B cell (primary cell): ENCODE measurements at regions not wholly inside any gene's neighbourhood (a gene's known extent, or its start where the extent isn't known, plus 50 kb on each side); places are given as distances from the start of the nearest gene placed in this dataset.

Experiments
- ATAC-seq: fragments of 200-7000 bp; cut with Tn5 transposase; one replicate; pipeline ENCODE4 v1.10.0; 2021; ENCODE audit warnings: low read depth, mild to moderate bottlenecking, moderate number of reproducible peaks, moderate library complexity
- CTCF ChIA-PET: fragments of 350-600 bp; sonication (Branson Sonifier 250); formaldehyde crosslinking; loops from one replicate; lab custom pipeline; 2021; ENCODE audit warnings: antibody characterized with exemption, inconsistent platforms; lab: Charles Lee
- POLR2A ChIA-PET: fragments of 350-600 bp; sonication (Branson Sonifier 250); formaldehyde crosslinking; loops from one replicate; lab custom pipeline; 2021; ENCODE audit warnings: antibody characterized with exemption; lab: Charles Lee
- DNase-seq: peaks from one replicate; pipeline ENCODE4 v3.0.0; 2013
- H2AFZ ChIP-seq: 2 replicates; pipeline ENCODE4 v1.6.1; 2012; ENCODE audit warnings: mild to moderate bottlenecking, low read depth, low read length; ENCODE audit not compliant: insufficient read depth, poor library complexity, severe bottlenecking
- H3K27ac ChIP-seq, 2 donors: 1 replicate in 1 of 2; 2 replicates in 1 of 2; pipeline ENCODE4 v1.5.1; 2012 to 2013; ENCODE audit warnings: low read length in 2 of 2, mild to moderate bottlenecking in 2 of 2, moderate library complexity in 1 of 2
- H3K27me3 ChIP-seq, 4 experiments: fragments of 200-600 bp in 1 of 4; sonication (generic) in 1 of 4; replicated peaks in 1 of 4; 1 replicate in 2 of 4; 2 replicates in 2 of 4; pipeline versions ENCODE4 v1.6.1 to v1.7.0; 2013 to 2016; ENCODE audit warnings: low read length in 3 of 4, mild to moderate bottlenecking in 2 of 4, mixed read lengths in 1 of 4, moderate library complexity in 1 of 4; ENCODE audit not compliant: insufficient read depth in 4 of 4, control insufficient read depth in 3 of 4; ENCODE audit errors: control extremely low read depth in 1 of 4
- H3K36me3 ChIP-seq, 2 experiments: replicated peaks in 1 of 2; 1 replicate in 1 of 2; 2 replicates in 1 of 2; pipeline versions ENCODE4 v1.6.1 to v1.7.1; 2013; ENCODE audit warnings: low read length in 1 of 2; ENCODE audit not compliant: insufficient read depth in 2 of 2, control insufficient read depth in 1 of 2; ENCODE audit errors: control extremely low read depth in 1 of 2, extremely low read depth in 1 of 2
- H3K4me1 ChIP-seq, 2 donors: fragments of 200-600 bp in 1 of 2; sonication (generic) in 1 of 2; 1 replicate in 1 of 2; 2 replicates in 1 of 2; pipeline versions ENCODE4 v1.5.1 to v1.6.1; 2013 to 2017; ENCODE audit warnings: low read length in 2 of 2; ENCODE audit not compliant: control insufficient read depth in 2 of 2, insufficient read depth in 2 of 2
- H3K4me2 ChIP-seq: replicated peaks from 2 replicates; pipeline ENCODE3; 2012; ENCODE audit warnings: mild to moderate bottlenecking, low read depth, low read length; ENCODE audit not compliant: poor library complexity, severe bottlenecking
- H3K4me3 ChIP-seq, 5 experiments: fragments of 200-600 bp in 1 of 5; sonication (generic) in 1 of 5; 1 replicate in 3 of 5; 2 replicates in 2 of 5; pipeline versions ENCODE4 v1.5.1 to v1.7.0; 2011 to 2016; ENCODE audit warnings: low read length in 4 of 5, mild to moderate bottlenecking in 4 of 5, low read depth in 2 of 5, control low read depth in 1 of 5, moderate library complexity in 1 of 5; ENCODE audit not compliant: insufficient read depth in 1 of 5; ENCODE audit errors: control extremely low read depth in 1 of 5, extremely low read depth in 1 of 5
- H3K79me2 ChIP-seq: fragments of 200-600 bp; sonication (generic); one replicate; pipeline ENCODE4 v1.6.0; 2016; ENCODE audit warnings: low read length; ENCODE audit not compliant: control insufficient read depth, insufficient read depth
- H3K9ac ChIP-seq: fragments of 200-600 bp; sonication (generic); 2 replicates; pipeline ENCODE4 v1.6.1; 2017; ENCODE audit warnings: mild to moderate bottlenecking, low read length, moderate library complexity
- H3K9me3 ChIP-seq, 3 donors: one replicate each; pipeline versions ENCODE4 v1.6.1 to v1.7.1; 2013; ENCODE audit warnings: low read length in 2 of 3; ENCODE audit not compliant: control insufficient read depth in 2 of 3, insufficient read depth in 1 of 3; ENCODE audit errors: control extremely low read depth in 1 of 3
- H4K20me1 ChIP-seq: 2 replicates; pipeline ENCODE4 v1.6.0; 2012; ENCODE audit warnings: mild to moderate bottlenecking, low read length; ENCODE audit not compliant: insufficient read depth, control insufficient read depth, poor library complexity, severe bottlenecking
- H3K27ac Mint-ChIP-seq: one replicate; pipeline ENCODE4 v1.8.0; 2021; ENCODE audit warnings: mixed read lengths
- H3K27me3 Mint-ChIP-seq: one replicate; pipeline ENCODE4 v1.8.0; 2021; ENCODE audit warnings: mixed read lengths
- H3K4me1 Mint-ChIP-seq: one replicate; pipeline ENCODE4 v1.8.0; 2021; ENCODE audit warnings: mixed read lengths
- H3K4me3 Mint-ChIP-seq: one replicate; pipeline ENCODE4 v1.8.0; 2021; ENCODE audit warnings: mixed read lengths
- H3K9me3 Mint-ChIP-seq: one replicate; pipeline ENCODE4 v1.8.0; 2022; ENCODE audit warnings: mixed read lengths; ENCODE audit not compliant: insufficient read depth
- EZH2 ChIP-seq: IDR thresholded peaks from 2 replicates; pipeline ENCODE4 v1.6.1; 2012; ENCODE audit warnings: borderline replicate concordance, low read depth, mild to moderate bottlenecking, moderate library complexity, low read length; ENCODE audit not compliant: insufficient read depth, poor library complexity, severe bottlenecking
- WGBS: methylation state at CpG from one replicate; pipeline ENCODE4 v1.1.5; 2013; ENCODE audit warnings: missing lambda C conversion rate; ENCODE audit not compliant: insufficient coverage; 5-methylcytosine and 5-hydroxymethylcytosine counted together
- intact Hi-C: fragments of 100-400 bp; cut with micrococcal nuclease; formaldehyde crosslinking; loops from one replicate; pipeline ENCODE4 v1.10.0; 2022
- TF ChIP-seq, protein P1 (sequence below): fragments of 200-600 bp; IDR thresholded peaks from one replicate; pipeline ENCODE4 v1.8.0; 2022; ENCODE audit warnings: antibody characterized with exemption, mild to moderate bottlenecking

DNA sequence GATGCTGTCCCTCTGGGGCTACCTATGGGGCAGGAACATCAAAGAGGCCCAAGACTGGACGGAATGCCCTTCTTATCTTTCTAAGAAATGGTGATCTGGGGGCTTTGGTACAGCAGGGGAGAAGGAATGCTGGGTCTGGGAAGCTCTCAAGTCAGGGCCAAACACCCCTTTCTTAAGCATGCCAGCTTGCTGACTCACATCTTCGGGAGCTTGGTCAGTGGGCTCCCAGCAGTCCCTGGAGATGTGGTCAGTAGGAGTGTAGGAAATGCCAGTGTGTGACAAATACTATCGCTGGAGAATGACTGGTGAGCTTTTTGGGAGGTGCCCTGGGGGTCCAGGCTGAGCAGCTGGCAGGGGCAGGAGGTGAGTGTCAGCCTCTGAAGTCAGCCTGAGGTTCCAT is 105.0 kb upstream of the CDC42EP3 start:
- no peak overlapping the region for H3K4me3 Mint-ChIP-seq
- Histone ChIP-seq H3K9ac (no peak overlapping the region), H3K9me3 (no peaks in the 10 kb centered on the region), H2AFZ (no peak overlapping the region), H3K36me3 (no peaks in the 10 kb centered on the region), H3K27me3 (no peaks in the 10 kb centered on the region), H3K79me2 (no peaks in the 10 kb centered on the region), H3K4me2 (no peak overlapping the region), H4K20me1 (no peaks in the 10 kb centered on the region), H3K4me3 (no peak overlapping the region), H3K27ac (no peak overlapping the region), H3K4me1 (no peaks in the 10 kb centered on the region)
- ATAC-seq (no peak), DNase-seq (no peak)
- WGBS, result 93% methylated on average over 2 of the region's 3 CpGs
- no peak overlapping the region for H3K27ac Mint-ChIP-seq
- intact Hi-C loops, result no loop called here
- ChIA-PET CTCF (interaction anchor here (1.2 kb wide), 1 partner anchor 56 kb away, joined by 3 read pairs; no protein-coding TSS in a partner anchor), POLR2A (no interaction called here)
- no peaks in the 10 kb centered on the region for H3K9me3 Mint-ChIP-seq
- peaks cover 13% of the 10 kb centered on the region for H3K27me3 Mint-ChIP-seq
- no peak for TF ChIP-seq EZH2
- TF ChIP-seq, protein P1, sequence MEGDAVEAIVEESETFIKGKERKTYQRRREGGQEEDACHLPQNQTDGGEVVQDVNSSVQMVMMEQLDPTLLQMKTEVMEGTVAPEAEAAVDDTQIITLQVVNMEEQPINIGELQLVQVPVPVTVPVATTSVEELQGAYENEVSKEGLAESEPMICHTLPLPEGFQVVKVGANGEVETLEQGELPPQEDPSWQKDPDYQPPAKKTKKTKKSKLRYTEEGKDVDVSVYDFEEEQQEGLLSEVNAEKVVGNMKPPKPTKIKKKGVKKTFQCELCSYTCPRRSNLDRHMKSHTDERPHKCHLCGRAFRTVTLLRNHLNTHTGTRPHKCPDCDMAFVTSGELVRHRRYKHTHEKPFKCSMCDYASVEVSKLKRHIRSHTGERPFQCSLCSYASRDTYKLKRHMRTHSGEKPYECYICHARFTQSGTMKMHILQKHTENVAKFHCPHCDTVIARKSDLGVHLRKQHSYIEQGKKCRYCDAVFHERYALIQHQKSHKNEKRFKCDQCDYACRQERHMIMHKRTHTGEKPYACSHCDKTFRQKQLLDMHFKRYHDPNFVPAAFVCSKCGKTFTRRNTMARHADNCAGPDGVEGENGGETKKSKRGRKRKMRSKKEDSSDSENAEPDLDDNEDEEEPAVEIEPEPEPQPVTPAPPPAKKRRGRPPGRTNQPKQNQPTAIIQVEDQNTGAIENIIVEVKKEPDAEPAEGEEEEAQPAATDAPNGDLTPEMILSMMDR, result no peak
- no peaks in the 10 kb centered on the region for H3K4me1 Mint-ChIP-seq

GRCh38 chr2:37779139-37779538 is 107.7 kb upstream of the CDC42EP3 start:
- H3K27ac Mint-ChIP-seq, result no peak overlapping the region
- H3K4me1 Mint-ChIP-seq, result no peaks in the 10 kb centered on the region
- Histone ChIP-seq H3K79me2 (no peaks in the 10 kb centered on the region), H3K9me3 (no peaks in the 10 kb centered on the region), H3K4me2 (no peak overlapping the region), H2AFZ (no peak overlapping the region), H3K4me3 (no peak overlapping the region), H3K9ac (no peak overlapping the region), H3K27ac (no peak overlapping the region), H4K20me1 (no peaks in the 10 kb centered on the region), H3K36me3 (no peaks in the 10 kb centered on the region), H3K27me3 (no peaks in the 10 kb centered on the region), H3K4me1 (no peaks in the 10 kb centered on the region)
- H3K27me3 Mint-ChIP-seq, result peaks cover 12% of the 10 kb centered on the region
- ChIA-PET CTCF (no interaction called here), POLR2A (no interaction called here)
- no peaks in the 10 kb centered on the region for H3K9me3 Mint-ChIP-seq
- WGBS, result 94% methylated on average over 3 of the region's 5 CpGs
- TF ChIP-seq EZH2, result no peak
- TF ChIP-seq, protein P1, result no peak
- intact Hi-C loops, result no loop called here
- DNase-seq (no peak), ATAC-seq (no peak)
- no peak overlapping the region for H3K4me3 Mint-ChIP-seq
